Panc1 (cell line): ENCODE measurements at regions not wholly inside any gene's neighbourhood (a gene's known extent, or its start where the extent isn't known, plus 50 kb on each side); places are given as distances from the start of the nearest gene placed in this dataset.

Experiments used
- ATAC-seq: fragments of 200-7000 bp; cut with Tn5 transposase; 2 replicates; pipeline ENCODE4 v1.9.1; 2020; ENCODE audit warnings: mild to moderate bottlenecking, moderate library complexity
- BruUV-seq: library from RNA; stranded (reverse); fragments of 400-500 nt; replicated peaks from 2 replicates; lab custom pipeline; 2021; lab: Mats Ljungman, UMichigan
- CTCF ChIA-PET: fragments of 300-600 bp; sonication (Branson Sonifier 250); formaldehyde crosslinking; loops from one replicate; lab custom pipeline; 2022; ENCODE audit warnings: antibody characterized with exemption; lab: Charles Lee
- POLR2A ChIA-PET: fragments of 300-600 bp; sonication (Branson Sonifier 250); formaldehyde crosslinking; loops from one replicate; lab custom pipeline; 2022; ENCODE audit warnings: antibody characterized with exemption; lab: Charles Lee
- DNase-seq: peaks from one replicate; pipeline ENCODE4 v3.0.0-alpha.2; 2010; ENCODE audit warnings: low read depth, low spot score
- H3K27ac ChIP-seq: 2 replicates; pipeline ENCODE4 v1.5.1; 2011; ENCODE audit warnings: mild to moderate bottlenecking, low read length, inconsistent platforms
- H3K27me3 ChIP-seq: fragments of 200-500 bp; sonication (Bioruptor generic); 2 replicates; pipeline ENCODE4 v1.6.0; 2014; ENCODE audit warnings: low read length, inconsistent platforms; ENCODE audit not compliant: control insufficient read depth, insufficient read depth
- H3K36me3 ChIP-seq: fragments of 200-500 bp; sonication (Bioruptor generic); 2 replicates; pipeline ENCODE4 v1.5.1; 2014; ENCODE audit warnings: inconsistent platforms, mild to moderate bottlenecking, low read length, moderate library complexity; ENCODE audit not compliant: control insufficient read depth, insufficient read depth
- H3K4me1 ChIP-seq: 2 replicates; pipeline ENCODE4 v1.5.1; 2011; ENCODE audit warnings: inconsistent platforms, mild to moderate bottlenecking, low read length, moderate library complexity; ENCODE audit not compliant: control insufficient read depth, insufficient read depth
- H3K4me3 ChIP-seq, 2 experiments: 2 replicates each; pipeline ENCODE4 v1.5.1; 2011 to 2012; ENCODE audit warnings: low read depth in 2 of 2, low read length in 2 of 2, mild to moderate bottlenecking in 2 of 2, inconsistent platforms in 1 of 2, moderate library complexity in 1 of 2
- H3K9me3 ChIP-seq: fragments of 200-500 bp; sonication (Bioruptor generic); 2 replicates; pipeline ENCODE4 v1.5.1; 2014; ENCODE audit warnings: low read depth, mild to moderate bottlenecking, inconsistent platforms, low read length, moderate library complexity; ENCODE audit not compliant: control insufficient read depth, insufficient read depth
- POLR2AphosphoS5 ChIP-seq: IDR thresholded peaks from 2 replicates; pipeline ENCODE4 v1.6.1; 2012; ENCODE audit warnings: mild to moderate bottlenecking, low read depth, low read length, moderate library complexity
- SIN3A ChIP-seq: IDR thresholded peaks from 2 replicates; pipeline ENCODE4 v1.6.1; 2012; ENCODE audit warnings: low read depth, mild to moderate bottlenecking, low read length, moderate library complexity, borderline replicate concordance; ENCODE audit not compliant: insufficient read depth
- TCF7L2 ChIP-seq: IDR thresholded peaks from 2 replicates; pipeline ENCODE4 v1.6.1; 2011; ENCODE audit warnings: mild to moderate bottlenecking, low read depth, low read length, inconsistent platforms
- in situ Hi-C: cut with HindIII; loops from 2 replicates; pipeline ENCODE4 v1.10.0; 2016; ENCODE audit warnings: low sequenced_read_pairs, low pct_unique_long_range_greater_than_20kb
- intact Hi-C: fragments of 100-400 bp; cut with micrococcal nuclease; formaldehyde crosslinking; loops from one replicate; pipeline ENCODE4 v1.10.0; 2022; ENCODE audit not compliant: unreplicated experiment
- TF ChIP-seq, protein P1 (sequence below): fragments of 450-650 bp; IDR thresholded peaks from 2 replicates; pipeline ENCODE4 v1.5.1; 2017; ENCODE audit warnings: mild to moderate bottlenecking
- TF ChIP-seq, protein P2 (sequence below), 2 experiments: IDR thresholded peaks; 2 replicates each; pipeline ENCODE4 v1.6.1; 2011 to 2012; ENCODE audit warnings: low read depth in 2 of 2, control low read depth in 1 of 2, low read length in 1 of 2, mild to moderate bottlenecking in 1 of 2, moderate library complexity in 1 of 2; ENCODE audit not compliant: insufficient read depth in 1 of 2

DNA sequence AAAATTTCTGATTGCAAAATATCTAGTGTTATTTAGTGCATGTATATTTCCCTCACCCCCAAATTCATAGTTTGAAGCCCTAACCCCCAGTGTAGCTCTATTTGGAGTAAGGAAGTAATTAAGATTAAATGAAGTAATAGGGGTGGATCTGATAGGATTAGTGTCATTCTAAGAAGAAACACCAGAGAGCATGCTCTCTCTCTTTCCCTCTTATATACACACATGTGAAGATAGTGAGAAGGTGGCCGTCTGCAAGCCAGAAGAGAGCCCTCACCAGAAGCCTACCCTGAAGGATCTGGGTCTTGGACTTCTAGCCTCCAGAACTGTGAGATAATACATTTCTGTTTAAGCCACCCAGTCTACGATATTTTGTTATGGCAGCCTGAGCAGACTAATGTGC lies 120.3 kb downstream of the TMEM30B start:
- Histone ChIP-seq H3K27ac (no peak overlapping the region), H3K4me1 (no peaks in the 10 kb centered on the region), H3K4me3 (no peak overlapping the region), H3K36me3 (no peaks in the 10 kb centered on the region), H3K9me3 (no peaks in the 10 kb centered on the region), H3K27me3 (no peaks in the 10 kb centered on the region)
- in situ Hi-C loops (no loop called here), intact Hi-C loops (no loop called here)
- POLR2A ChIA-PET, result no interaction called here
- no peak for DNase-seq
- no TSS peak for BruUV-seq
- ATAC-seq, result no peak
- no peak for TF ChIP-seq TCF7L2
- TF ChIP-seq POLR2AphosphoS5, result no peak
- no peak for TF ChIP-seq SIN3A
- TF ChIP-seq, protein P1, sequence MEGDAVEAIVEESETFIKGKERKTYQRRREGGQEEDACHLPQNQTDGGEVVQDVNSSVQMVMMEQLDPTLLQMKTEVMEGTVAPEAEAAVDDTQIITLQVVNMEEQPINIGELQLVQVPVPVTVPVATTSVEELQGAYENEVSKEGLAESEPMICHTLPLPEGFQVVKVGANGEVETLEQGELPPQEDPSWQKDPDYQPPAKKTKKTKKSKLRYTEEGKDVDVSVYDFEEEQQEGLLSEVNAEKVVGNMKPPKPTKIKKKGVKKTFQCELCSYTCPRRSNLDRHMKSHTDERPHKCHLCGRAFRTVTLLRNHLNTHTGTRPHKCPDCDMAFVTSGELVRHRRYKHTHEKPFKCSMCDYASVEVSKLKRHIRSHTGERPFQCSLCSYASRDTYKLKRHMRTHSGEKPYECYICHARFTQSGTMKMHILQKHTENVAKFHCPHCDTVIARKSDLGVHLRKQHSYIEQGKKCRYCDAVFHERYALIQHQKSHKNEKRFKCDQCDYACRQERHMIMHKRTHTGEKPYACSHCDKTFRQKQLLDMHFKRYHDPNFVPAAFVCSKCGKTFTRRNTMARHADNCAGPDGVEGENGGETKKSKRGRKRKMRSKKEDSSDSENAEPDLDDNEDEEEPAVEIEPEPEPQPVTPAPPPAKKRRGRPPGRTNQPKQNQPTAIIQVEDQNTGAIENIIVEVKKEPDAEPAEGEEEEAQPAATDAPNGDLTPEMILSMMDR, result no peak
- TF ChIP-seq, protein P2, sequence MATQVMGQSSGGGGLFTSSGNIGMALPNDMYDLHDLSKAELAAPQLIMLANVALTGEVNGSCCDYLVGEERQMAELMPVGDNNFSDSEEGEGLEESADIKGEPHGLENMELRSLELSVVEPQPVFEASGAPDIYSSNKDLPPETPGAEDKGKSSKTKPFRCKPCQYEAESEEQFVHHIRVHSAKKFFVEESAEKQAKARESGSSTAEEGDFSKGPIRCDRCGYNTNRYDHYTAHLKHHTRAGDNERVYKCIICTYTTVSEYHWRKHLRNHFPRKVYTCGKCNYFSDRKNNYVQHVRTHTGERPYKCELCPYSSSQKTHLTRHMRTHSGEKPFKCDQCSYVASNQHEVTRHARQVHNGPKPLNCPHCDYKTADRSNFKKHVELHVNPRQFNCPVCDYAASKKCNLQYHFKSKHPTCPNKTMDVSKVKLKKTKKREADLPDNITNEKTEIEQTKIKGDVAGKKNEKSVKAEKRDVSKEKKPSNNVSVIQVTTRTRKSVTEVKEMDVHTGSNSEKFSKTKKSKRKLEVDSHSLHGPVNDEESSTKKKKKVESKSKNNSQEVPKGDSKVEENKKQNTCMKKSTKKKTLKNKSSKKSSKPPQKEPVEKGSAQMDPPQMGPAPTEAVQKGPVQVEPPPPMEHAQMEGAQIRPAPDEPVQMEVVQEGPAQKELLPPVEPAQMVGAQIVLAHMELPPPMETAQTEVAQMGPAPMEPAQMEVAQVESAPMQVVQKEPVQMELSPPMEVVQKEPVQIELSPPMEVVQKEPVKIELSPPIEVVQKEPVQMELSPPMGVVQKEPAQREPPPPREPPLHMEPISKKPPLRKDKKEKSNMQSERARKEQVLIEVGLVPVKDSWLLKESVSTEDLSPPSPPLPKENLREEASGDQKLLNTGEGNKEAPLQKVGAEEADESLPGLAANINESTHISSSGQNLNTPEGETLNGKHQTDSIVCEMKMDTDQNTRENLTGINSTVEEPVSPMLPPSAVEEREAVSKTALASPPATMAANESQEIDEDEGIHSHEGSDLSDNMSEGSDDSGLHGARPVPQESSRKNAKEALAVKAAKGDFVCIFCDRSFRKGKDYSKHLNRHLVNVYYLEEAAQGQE (IDR thresholded peaks at IDR 0.05; ENCODE audit: insufficient read depth in 1 of 2, low read depth in 2 of 2, low read length in 1 of 2), result no peak
- CTCF ChIA-PET, result no interaction called here

DNA sequence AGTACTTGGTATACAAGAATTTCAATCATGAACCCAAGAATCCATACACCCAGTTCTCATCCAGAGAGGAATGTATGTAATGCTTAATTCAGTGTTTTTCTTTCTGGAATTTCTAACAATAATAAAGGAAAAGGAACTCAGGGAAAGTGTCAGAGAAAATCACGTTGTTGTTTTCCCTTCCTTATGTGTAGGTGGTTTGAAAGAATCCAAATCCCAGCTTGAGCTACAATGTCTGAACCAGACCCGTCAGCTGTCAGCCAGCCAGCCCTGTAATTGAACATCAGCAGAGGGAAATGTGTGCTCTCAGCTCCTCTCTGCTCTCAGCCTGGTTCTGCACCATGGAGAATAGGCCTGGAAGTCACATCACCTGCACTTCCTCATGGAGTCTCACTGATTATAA lies 126.5 kb downstream of the TMEM30B start:
- no peaks in the 10 kb centered on the region for H3K9me3 ChIP-seq
- CTCF ChIA-PET, result no interaction called here
- POLR2A ChIA-PET, result no interaction called here
- H3K27ac ChIP-seq, result no peak overlapping the region
- H3K4me3 ChIP-seq, result no peak overlapping the region
- DNase-seq, result no peak
- no peaks in the 10 kb centered on the region for H3K36me3 ChIP-seq
- no TSS peak for BruUV-seq
- H3K4me1 ChIP-seq, result no peaks in the 10 kb centered on the region
- ATAC-seq, result no peak
- TF ChIP-seq POLR2AphosphoS5 (no peak), TCF7L2 (no peak), SIN3A (no peak)
- TF ChIP-seq, protein P2 (IDR thresholded peaks at IDR 0.05; ENCODE audit: insufficient read depth in 1 of 2, low read depth in 2 of 2, low read length in 1 of 2), result no peak
- TF ChIP-seq, protein P1, result no peak
- H3K27me3 ChIP-seq, result no peaks in the 10 kb centered on the region
- intact Hi-C loops, result no loop called here
- in situ Hi-C loops, result no loop called here
